GM21360 (cell line): ENCODE measurements at regions not wholly inside any gene's neighbourhood (a gene's known extent, or its start where the extent isn't known, plus 50 kb on each side); places are given as distances from the start of the nearest gene placed in this dataset.

Source experiments
- ATAC-seq: cut with Tn5 transposase; IDR thresholded peaks from one replicate; pipeline ENCODE4 v1.9.1; 2021; ENCODE audit warnings: mild to moderate bottlenecking, moderate library complexity; ENCODE audit not compliant: unreplicated experiment

DNA sequence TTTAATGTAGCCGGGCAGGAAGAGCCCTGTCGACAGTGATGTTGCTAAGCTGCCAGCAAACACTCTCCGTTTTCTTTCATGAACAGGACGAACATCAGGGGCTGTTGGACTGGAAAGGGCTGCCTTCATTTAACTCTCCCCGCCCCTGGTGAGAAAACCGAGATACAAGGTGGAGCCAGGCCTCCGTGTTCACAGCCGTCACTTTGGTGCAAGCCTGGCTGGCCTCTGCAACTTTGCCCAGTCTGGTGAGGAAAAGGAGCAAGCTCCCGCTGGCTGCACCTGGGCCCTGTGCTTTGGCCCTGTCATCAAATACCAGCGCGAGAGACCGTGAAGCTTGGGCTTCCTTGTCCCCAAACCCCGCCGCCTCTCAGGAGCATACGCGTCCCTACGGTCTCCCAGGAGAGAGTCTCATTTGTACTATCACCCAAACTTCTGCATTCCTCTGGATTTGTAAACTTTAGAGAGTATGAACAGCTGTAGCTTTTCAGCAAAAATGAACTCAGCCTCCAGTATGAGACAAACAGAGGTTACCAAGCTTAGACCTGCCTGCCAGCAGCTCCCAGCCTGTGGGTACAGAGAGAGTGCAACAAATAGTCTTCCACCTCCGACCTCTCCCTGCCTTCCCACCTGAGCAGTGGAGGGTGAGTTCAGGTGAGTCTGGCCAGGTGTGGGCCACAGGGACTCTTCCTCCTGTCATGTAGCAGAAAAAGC lies 445.3 kb upstream of the MGMT start:
- ATAC-seq = no peak

DNA sequence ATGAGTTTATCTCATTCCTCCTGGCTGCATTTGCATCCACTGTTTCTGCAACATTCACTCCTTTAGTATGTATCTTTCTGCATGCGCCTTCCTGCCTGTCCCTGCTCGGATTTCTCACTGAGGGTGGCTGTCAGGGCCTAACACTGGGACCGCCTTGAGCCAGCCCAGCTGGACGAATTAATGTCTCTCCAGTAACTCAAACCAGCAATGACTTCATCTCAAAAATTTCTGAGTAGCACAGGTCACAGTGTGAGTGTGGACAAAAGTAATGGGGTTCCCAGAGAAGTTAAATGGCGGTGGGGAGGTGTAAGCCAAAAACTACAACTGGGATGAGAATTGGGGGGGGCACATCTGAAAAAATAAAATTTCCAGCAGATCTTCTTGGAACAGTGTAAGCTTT lies 444.0 kb upstream of the MGMT start:
- ATAC-seq = no peak

DNA sequence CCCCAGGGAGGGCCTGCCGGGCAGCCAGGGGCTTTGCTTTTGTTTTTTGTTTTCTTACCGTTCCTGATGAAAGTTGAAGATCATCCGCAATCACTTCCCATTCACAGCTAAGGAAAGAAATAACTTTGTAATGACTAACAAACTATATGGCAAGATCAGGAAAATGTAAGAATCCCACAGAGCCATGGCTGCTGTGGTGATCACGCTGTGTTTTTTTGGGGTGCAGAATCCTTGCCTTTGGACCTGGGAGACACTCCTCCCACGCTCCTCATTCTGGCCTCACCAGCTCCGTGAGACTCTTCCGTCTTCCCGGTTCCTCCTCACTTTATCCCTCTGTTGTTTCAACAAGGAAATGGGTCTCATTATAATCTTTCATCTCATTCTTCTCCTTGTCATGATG lies 443.0 kb upstream of the MGMT start:
- no peak for ATAC-seq

- no peak for ATAC-seq
Observed at GRCh38 chr10:129025787-129026186, 441.3 kb upstream of the MGMT start.

- no peak for ATAC-seq
Observed at GRCh38 chr10:129027906-129028305, 439.1 kb upstream of the MGMT start.

DNA sequence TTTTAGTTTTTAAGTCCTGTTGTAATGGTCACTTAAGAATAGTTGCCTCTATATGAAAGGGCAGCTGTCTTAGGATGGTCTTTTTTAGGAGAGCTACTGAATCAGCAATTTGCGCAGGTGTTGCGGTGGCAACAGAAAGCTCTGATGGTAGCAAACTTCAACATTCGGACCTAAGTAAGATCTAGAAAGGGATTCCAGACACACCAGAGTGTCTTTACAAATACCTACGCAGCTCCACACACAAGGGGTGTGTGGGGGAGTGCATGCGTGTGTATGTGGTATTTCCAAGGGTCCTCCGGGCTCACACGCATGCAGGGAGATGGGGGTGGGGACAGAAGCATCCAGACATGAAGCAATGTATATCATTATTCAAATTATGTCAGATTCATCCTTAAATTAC lies 438.6 kb upstream of the MGMT start:
- ATAC-seq = no peak

- no peak for ATAC-seq
Observed at GRCh38 chr10:129029051-129029450, 438.0 kb upstream of the MGMT start.

DNA sequence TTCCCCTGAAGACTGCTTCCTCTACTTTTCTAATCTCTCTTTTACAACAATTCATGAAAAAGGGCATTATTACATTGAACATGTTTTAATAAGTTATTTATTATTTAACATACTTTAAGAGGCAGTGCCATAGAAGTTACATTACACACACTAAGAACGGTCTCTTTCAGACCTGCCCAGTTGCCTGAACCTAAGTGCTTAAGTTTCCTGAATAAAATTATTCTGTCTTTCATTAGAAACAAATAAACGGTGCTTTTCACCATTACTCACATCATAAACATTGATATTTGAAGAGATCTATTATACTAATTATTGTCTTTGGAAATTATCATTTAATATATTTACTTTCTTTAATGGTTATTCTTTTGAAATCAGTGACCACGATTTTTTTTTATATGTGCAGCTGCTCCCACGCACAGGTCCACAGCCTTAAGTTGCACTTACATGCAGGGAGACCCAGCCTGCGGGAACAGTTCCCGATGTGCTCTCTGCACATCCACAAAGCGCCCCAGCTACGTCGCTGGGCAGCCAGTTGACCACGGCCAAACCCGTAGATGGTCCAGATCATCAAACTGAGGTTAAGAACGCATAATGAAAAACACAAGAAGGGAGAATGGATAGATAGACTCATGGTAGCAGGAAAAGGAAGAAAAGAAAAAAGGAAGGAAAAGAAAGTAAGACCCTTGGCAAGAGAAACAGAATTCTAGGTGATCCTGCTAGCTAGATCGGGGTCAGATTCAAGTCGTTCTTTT lies 437.0 kb upstream of the MGMT start:
- ATAC-seq = no peak

- no peak for ATAC-seq
Observed at GRCh38 chr10:129030603-129030895, 436.5 kb upstream of the MGMT start.

DNA sequence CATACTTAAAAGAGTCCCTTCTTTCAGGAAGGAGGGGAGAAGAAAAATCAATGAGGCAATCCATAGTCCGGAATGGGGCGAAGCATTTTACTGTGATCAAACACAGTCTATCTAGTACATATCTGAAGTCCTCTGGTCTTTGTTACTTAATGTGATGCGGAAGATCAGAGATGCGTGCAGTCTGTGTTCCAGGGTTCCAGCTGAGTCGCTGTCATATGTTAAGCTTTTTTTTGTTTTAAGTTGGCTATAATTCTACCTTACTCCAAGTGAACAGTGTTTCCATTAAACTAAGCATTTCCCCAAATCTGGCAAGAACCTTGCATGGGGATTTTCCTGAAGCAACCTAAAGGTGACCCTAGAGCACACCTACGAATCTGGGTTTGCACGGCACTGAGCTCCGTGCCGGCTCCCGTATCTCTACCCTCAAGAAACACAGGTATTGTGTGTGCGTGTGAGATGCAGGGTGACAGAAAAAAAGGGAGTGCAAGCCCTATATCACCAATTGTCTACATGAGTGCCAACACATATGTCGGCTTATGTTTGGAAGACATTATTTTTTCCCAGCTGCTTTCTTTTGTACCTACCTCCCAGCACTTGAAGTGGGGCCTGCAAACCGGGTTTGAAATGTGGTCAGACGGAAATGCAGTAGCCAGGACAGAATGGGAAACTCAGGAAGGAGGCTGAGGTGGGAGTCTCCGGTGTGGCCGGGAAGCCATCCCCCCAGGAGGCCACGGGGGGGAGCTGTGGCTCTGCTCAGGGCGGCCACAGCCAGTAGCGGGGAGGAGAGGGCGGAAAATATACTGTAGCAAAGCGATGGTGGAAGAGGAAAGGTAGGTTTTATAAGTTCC lies 435.8 kb upstream of the MGMT start:
- peak; percentile 84 for ATAC-seq

DNA sequence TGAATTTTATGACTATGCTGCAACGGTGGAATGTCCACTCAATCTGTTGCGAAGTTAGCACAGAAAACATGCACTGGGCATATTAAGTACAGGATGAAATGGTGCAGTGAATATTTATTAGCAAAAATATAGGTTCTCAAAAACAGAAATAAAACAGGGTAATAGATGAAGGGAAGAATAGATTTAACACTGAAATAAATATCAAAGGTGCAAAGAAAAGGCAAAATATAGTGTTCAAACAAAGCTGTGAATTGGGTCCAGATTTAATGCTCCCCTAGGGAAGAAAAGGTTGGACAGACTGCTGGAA lies 435.2 kb upstream of the MGMT start:
- no peak for ATAC-seq

GRCh38 chr10:129032372-129033313 lies 434.4 kb upstream of the MGMT start:
- ATAC-seq = no peak

- no peak for ATAC-seq
Observed at GRCh38 chr10:129033340-129033739, 433.7 kb upstream of the MGMT start.

DNA sequence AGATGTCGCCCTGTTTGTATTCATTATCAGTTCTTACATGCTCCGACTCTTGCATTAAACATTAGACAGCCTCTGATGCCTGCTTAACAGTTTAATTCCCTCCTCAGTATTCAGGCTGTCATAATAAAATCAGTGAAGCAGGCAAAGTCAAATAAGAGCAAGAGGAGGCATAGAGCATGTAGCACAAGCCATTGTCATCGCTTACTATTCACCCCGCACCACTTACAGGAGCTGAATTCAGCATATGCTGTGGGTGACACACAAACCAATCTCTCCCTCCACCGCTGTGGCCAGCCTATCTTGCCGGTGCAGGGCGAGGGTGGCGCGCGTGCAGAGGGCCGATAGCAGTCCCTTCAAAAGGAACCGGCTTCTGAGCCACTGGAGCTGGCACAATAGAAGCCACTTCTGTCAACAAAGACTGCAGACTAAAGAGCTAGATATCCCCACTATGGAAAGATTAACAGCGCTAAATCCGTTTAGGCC lies 433.2 kb upstream of the MGMT start:
- ATAC-seq = no peak

DNA sequence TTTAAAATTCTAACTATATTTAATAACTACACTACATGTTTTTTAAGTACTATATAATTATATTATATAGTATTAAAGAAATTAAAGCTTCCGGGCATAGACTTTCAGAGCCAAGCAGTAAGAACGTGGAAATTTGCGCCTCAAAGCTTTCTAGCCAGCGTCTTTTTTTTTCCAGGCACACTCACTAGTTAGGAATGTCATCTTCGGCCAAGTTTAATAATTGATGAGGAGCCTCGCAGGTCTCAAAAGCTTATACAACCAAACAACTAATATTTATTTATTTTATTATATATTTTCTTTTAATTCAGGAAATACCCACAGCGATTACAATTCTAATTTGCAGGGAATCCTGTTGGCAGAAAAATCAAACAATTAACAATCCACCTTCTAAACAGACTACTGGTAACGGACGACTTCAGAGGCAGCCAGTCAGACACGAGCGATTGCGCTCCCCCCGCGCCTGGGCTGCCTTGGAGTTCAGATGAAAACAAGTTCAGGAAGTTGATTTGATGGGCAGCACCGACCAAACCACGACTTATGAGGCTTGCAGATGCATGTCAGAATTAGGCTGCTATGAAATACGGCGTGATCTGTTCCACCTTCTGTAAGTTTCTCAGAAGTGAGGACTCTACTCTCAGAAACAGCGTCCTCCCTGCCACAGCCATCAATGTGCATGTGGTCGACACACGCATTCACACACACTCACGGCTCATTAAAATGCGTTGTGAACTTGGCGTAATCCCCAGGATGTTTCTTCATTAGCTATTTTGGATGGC lies 431.8 kb upstream of the MGMT start:
- ATAC-seq = no peak

DNA sequence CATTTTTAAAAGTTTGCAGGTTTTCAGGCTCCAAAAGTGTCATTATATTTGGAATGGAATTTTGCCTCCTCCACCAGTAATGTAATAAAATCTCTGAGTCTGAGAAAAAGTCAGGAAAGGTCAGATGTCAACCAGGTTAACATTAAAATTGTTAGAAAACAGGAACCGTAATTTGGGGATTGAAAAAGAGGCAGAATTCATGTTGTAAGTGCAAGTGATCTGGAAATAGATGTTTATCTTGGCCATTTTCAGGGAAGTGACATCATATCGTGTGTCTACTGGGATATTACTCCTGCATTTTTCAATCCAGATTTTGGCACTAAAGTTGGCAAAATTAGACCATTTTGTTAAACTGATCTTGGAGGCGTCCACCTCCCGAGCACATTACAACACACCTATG lies 428.5 kb upstream of the MGMT start:
- ATAC-seq = no peak

DNA sequence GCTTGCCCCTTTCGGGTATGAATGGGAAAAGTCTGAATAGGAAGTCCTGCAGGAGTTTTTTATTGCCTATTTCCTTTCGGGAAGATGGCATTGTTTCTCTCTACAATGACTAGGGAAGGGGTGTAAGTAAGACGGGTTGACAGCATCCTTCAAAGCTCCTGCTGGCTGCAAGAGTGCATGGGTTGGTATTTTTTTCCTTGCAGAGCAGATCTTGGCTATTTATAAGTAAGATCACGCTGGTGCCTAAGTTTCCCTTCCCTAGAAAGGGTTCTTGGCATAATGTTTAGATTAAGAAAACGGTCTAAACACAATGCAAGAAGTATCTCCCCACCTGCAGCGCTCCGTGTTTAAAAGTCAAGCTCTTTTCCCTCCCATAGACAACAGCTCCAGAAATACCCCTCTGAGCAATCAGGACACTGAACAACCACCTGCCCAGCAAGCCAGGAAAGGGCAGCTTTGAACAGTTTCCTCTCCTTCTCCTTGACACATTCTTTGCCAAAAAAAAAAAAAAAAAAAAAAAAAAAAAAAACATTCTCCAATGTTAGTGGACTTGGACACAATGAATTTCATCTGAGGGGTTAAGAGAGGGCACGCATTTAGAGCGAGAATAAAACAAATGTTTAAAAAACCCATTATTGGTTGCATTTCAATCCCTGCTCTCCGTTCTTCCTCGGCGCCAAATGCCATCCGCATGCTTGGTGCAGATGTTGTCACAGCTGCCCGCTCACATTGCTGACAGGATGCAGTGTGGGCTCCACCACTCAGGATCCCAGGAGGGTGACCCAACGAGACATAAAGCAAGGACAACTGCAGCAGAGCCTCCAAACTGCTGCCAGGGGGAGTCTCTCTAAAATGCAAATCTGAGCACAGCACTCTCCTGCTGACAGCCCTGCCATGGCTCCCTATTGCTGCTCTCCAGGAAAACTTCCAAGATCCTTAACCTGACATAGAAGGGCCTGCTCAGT lies 427.4 kb upstream of the MGMT start:
- ATAC-seq = no peak

GRCh38 chr10:129040377-129040776 lies 426.7 kb upstream of the MGMT start:
- ATAC-seq = no peak

DNA sequence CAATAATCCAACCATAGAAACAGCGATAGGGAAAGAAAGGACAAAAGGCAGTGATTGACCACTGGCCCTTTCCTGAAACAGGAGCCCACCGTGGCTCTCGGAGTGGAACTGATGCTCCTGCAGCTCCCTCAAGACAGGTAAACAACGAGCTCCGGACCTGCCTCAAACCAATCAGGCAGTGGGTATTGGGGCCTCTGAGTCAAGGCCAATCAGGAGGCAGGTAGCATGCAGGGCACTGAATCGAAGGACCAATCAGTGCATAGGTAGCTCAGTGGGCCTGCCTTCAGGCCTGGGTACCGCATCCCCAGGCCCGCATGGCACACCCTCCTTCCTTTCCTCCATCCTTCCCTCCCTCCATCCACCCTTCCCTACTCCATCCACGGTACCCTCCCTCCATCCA lies 425.1 kb upstream of the MGMT start:
- ATAC-seq = no peak
